Immature natural killer cell (primary cell): ENCODE measurements at regions not wholly inside any gene's neighbourhood (a gene's known extent, or its start where the extent isn't known, plus 50 kb on each side); places are given as distances from the start of the nearest gene placed in this dataset.

Experiments
- DNase-seq, 3 donors: peaks; one replicate each; pipeline ENCODE4 v3.0.0; 2022; ENCODE audit warnings: mixed read lengths in 1 of 3
- H3K27ac Mint-ChIP-seq, 6 donors: one replicate each; pipeline ENCODE4 v1.8.0; 2020; ENCODE audit warnings: mixed read lengths in 6 of 6, mild to moderate bottlenecking in 5 of 6, inconsistent platforms in 4 of 6, moderate library complexity in 3 of 6
- H3K27me3 Mint-ChIP-seq, 3 donors: one replicate each; pipeline ENCODE4 v1.8.0; 2020 to 2021; ENCODE audit warnings: low read depth in 3 of 3, mild to moderate bottlenecking in 3 of 3, mixed read lengths in 3 of 3, moderate library complexity in 3 of 3, inconsistent platforms in 1 of 3
- H3K36me3 Mint-ChIP-seq, 3 donors: one replicate each; pipeline ENCODE4 v1.8.0; 2020; ENCODE audit warnings: mixed read lengths in 3 of 3, inconsistent platforms in 2 of 3, mild to moderate bottlenecking in 2 of 3
- H3K4me1 Mint-ChIP-seq, 2 donors: one replicate each; pipeline ENCODE4 v1.8.0; 2020; ENCODE audit warnings: inconsistent platforms in 2 of 2, mild to moderate bottlenecking in 2 of 2, mixed read lengths in 2 of 2, moderate library complexity in 1 of 2
- H3K4me3 Mint-ChIP-seq, 5 donors: one replicate each; pipeline ENCODE4 v1.8.0; 2020; ENCODE audit warnings: mild to moderate bottlenecking in 5 of 5, mixed read lengths in 5 of 5, inconsistent platforms in 3 of 5, moderate library complexity in 3 of 5
- H3K9me3 Mint-ChIP-seq, 6 donors: one replicate each; pipeline ENCODE4 v1.8.0; 2020; ENCODE audit warnings: mild to moderate bottlenecking in 6 of 6, mixed read lengths in 6 of 6, inconsistent platforms in 4 of 6, moderate library complexity in 3 of 6

DNA sequence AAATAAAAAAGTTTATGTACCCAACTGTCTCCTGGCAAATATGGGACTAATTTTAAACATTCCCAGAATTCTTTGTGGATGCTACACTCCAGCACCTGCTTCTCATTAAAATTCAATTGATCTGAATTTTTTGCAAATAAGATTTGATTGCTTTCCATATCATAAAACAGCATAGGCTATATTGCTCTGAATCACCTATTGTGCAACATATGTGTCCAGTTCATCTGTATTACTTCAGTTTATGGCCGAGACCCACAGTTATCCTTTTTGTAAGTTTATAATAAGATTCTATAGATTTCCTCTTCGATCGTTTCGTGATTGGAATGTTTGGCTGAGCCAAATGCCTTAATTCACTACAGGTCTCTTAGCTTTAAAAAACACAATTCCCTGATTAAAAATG is 351.1 kb downstream of the TFEC start:
- Mint-ChIP-seq H3K4me3 (no peak overlapping the region), H3K27me3 (no peaks in the 10 kb centered on the region), H3K4me1 (no peaks in the 10 kb centered on the region), H3K27ac (no peak overlapping the region), H3K9me3 (no peaks in the 10 kb centered on the region), H3K36me3 (no peaks in the 10 kb centered on the region)
- no peak for DNase-seq

GRCh38 chr7:115678086-115678982 is 352.2 kb downstream of the TFEC start:
- Mint-ChIP-seq H3K27ac (no peak overlapping the region), H3K9me3 (no peaks in the 10 kb centered on the region), H3K4me3 (no peak overlapping the region), H3K27me3 (no peaks in the 10 kb centered on the region), H3K4me1 (no peaks in the 10 kb centered on the region), H3K36me3 (no peaks in the 10 kb centered on the region)
- DNase-seq, result no peak

GRCh38 chr7:115676707-115677106 is 353.9 kb downstream of the TFEC start:
- H3K4me1 Mint-ChIP-seq, result no peaks in the 10 kb centered on the region

GRCh38 chr7:115676080-115676479 is 354.5 kb downstream of the TFEC start:
- H3K27me3 Mint-ChIP-seq, result no peaks in the 10 kb centered on the region
- no peak overlapping the region for H3K4me3 Mint-ChIP-seq
- no peaks in the 10 kb centered on the region for H3K4me1 Mint-ChIP-seq
- H3K36me3 Mint-ChIP-seq, result no peaks in the 10 kb centered on the region
- no peaks in the 10 kb centered on the region for H3K9me3 Mint-ChIP-seq
- DNase-seq, result no peak
- no peak overlapping the region for H3K27ac Mint-ChIP-seq

More at GRCh38 chr7:115676707-115677106, 353.9 kb downstream of the TFEC start:
- Mint-ChIP-seq H3K27ac (no peak overlapping the region), H3K27me3 (no peaks in the 10 kb centered on the region), H3K4me3 (no peak overlapping the region), H3K36me3 (no peaks in the 10 kb centered on the region), H3K9me3 (no peaks in the 10 kb centered on the region)
- no peak for DNase-seq

DNA sequence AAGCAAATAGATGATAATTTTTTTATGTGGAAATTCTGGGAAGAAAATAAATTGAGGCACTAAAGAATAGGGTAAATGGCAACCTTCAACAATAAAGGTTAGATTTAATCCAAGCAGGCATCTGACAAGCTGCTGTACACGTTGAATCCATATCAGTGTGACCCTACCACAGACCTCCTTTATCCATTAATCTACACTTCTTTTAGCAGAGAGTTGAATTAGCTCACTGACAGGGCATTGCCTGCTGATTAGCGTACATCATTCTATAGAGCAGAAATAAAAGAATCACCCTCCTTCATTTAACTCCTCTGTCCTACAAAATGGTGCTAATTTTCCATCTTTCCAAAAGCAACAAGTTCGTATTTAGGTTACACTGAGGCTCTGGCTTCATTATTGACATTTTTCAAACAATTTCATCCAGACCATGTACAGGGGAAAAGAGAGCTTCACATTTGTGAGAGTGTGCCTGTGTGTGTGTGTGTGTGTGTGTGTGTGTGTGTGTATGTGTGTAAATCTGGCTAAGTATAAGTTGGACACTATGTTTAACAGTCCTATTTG is 356.0 kb downstream of the TFEC start:
- no peak for DNase-seq
- Mint-ChIP-seq H3K27me3 (no peaks in the 10 kb centered on the region), H3K27ac (no peak overlapping the region), H3K4me1 (no peaks in the 10 kb centered on the region), H3K9me3 (no peaks in the 10 kb centered on the region), H3K36me3 (no peaks in the 10 kb centered on the region), H3K4me3 (no peak overlapping the region)

DNA sequence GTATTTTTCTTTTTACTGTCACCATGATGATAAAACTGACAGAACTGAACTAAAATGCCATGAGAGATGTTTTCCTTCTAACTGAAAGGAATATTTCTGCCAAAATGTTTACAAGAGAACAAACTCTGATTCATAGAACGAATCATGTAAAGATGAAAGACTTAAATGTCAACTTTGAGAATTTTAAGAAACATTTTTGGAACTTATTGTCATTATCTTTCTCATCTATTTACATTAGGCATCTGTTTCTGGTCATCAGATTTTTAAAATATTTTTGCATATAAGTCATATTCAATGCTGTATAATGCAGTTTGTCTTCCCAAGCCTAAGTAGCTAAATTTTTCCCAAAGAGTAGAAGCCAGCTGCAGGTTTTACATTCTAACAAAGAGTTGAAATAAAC is 358.5 kb downstream of the TFEC start:
- Mint-ChIP-seq H3K36me3 (no peaks in the 10 kb centered on the region), H3K4me1 (no peaks in the 10 kb centered on the region), H3K27me3 (peaks cover 0 to 2% (median 0%) of the 10 kb centered on the region in 3 donors), H3K9me3 (no peaks in the 10 kb centered on the region), H3K4me3 (no peak overlapping the region), H3K27ac (no peak overlapping the region)
- no peak for DNase-seq

GRCh38 chr7:115662676-115663075 is 367.9 kb downstream of the TFEC start:
- Mint-ChIP-seq H3K27ac (no peak overlapping the region), H3K4me3 (no peak overlapping the region), H3K9me3 (no peaks in the 10 kb centered on the region), H3K4me1 (no peaks in the 10 kb centered on the region), H3K27me3 (no peaks in the 10 kb centered on the region), H3K36me3 (no peaks in the 10 kb centered on the region)
- no peak for DNase-seq

GRCh38 chr7:115662120-115662519 is 368.4 kb downstream of the TFEC start:
- H3K27me3 Mint-ChIP-seq, result no peaks in the 10 kb centered on the region
- no peaks in the 10 kb centered on the region for H3K36me3 Mint-ChIP-seq
- no peak overlapping the region for H3K27ac Mint-ChIP-seq
- H3K4me3 Mint-ChIP-seq, result no peak overlapping the region
- no peaks in the 10 kb centered on the region for H3K4me1 Mint-ChIP-seq
- H3K9me3 Mint-ChIP-seq, result no peaks in the 10 kb centered on the region
- no peak for DNase-seq

- Mint-ChIP-seq H3K36me3 (no peaks in the 10 kb centered on the region), H3K9me3 (peaks cover 0 to 1% (median 0%) of the 10 kb centered on the region in 6 donors), H3K4me1 (no peaks in the 10 kb centered on the region), H3K27me3 (no peaks in the 10 kb centered on the region), H3K4me3 (no peak overlapping the region), H3K27ac (no peak overlapping the region)
- no peak for DNase-seq
Measured at GRCh38 chr7:115658223-115658622, 372.3 kb downstream of the TFEC start.

DNA sequence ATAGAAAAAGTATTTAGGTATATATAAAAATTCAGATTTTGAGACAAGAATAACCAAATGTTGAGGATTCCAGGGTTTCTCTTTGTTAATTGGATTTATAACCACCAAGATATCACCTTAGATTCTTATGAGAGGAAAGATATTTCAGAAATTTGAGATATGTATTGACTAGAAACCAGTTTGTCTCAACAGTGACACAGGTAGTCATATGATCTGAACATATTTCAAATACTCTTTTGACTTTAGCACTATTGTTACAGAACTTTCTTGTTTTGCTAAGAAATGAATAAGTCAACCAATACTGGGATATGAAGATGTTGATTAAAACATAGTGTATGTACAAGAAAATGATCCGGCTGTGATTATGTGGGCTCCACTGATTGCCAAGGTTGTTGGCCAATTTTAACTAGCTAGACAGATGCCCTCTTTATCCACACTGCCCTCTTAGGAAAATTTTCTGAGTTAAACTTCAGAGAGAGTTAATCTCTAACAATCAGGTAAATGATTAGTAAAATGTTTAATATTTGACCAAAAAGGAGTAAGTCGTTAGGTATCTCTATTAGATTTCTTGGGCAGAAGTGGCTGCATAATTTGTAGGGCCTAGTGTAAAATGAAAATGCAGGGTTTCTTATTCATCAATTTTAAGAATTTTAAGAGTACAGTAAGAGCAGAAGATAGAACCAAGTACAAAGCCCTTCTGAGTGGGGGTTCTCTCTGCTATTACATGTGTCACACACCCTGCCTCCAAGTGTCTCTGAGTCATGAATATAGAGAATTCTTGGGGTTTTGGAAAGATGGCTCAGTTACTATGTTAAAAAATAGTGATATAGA is 376.0 kb downstream of the TFEC start:
- Mint-ChIP-seq H3K27ac (no peak overlapping the region), H3K9me3 (peaks cover 0 to 4% (median under 1%) of the 10 kb centered on the region in 6 donors), H3K36me3 (no peaks in the 10 kb centered on the region), H3K27me3 (no peaks in the 10 kb centered on the region), H3K4me1 (no peaks in the 10 kb centered on the region), H3K4me3 (no peak overlapping the region)
- DNase-seq, result no peak

DNA sequence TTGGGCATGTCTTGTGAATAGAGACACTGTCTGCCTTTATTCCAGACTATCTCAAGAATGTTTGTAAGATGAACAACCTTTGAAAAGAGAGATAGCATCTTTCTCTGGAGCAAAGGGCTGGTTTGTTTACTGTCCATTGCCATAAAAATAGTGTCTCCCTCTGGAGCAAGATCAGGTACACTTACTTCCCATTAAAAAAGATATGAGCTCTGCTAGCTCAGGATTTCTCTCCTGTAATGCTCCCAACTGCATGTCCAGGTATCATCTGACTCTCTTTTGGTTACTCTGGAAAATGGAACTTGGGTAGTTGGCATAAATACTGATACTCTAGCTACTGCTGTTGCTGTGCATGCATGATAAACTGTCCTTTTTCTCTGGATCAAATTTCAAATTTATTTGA is 381.1 kb downstream of the TFEC start:
- H3K4me1 Mint-ChIP-seq, result no peaks in the 10 kb centered on the region

DNA sequence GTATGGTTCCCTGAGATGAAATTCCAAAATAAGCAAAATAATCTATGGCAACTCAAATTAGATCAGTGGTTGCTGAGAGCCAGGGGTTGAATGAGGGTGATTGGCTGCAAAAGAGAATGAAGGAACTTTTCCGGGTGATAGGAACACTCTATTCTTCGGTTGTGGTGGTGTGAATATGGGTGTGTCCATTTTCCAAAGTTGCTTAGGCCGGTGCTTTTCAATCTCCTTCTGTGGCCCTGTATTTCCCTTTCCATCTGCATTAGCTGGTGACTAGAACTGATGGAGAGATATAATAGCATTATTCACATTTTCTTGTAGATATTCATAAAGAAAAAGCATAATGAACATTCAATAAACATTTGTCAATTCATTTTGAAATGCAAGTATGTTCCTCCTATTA is 382.9 kb downstream of the TFEC start:
- Mint-ChIP-seq H3K27ac (no peak overlapping the region), H3K9me3 (peaks cover 0 to 5% (median 2%) of the 10 kb centered on the region in 6 donors), H3K4me1 (no peaks in the 10 kb centered on the region), H3K27me3 (peaks cover 0 to 3% (median 0%) of the 10 kb centered on the region in 3 donors), H3K36me3 (no peaks in the 10 kb centered on the region), H3K4me3 (no peak overlapping the region)
- no peak for DNase-seq

More for the DNA sequence above, 381.1 kb downstream of the TFEC start:
- peaks cover 0 to 5% (median 2%) of the 10 kb centered on the region in 6 donors for H3K9me3 Mint-ChIP-seq
- H3K4me3 Mint-ChIP-seq, result no peak overlapping the region
- no peaks in the 10 kb centered on the region for H3K36me3 Mint-ChIP-seq
- peaks cover 0 to 3% (median 0%) of the 10 kb centered on the region in 3 donors for H3K27me3 Mint-ChIP-seq
- no peak for DNase-seq
- H3K27ac Mint-ChIP-seq, result no peak overlapping the region

- Mint-ChIP-seq H3K36me3 (no peaks in the 10 kb centered on the region), H3K27ac (no peak overlapping the region), H3K4me3 (no peak overlapping the region), H3K9me3 (peaks cover 4 to 12% (median 5%) of the 10 kb centered on the region in 6 donors), H3K27me3 (peaks cover 1 to 2% (median 2%) of the 10 kb centered on the region in 3 donors), H3K4me1 (no peaks in the 10 kb centered on the region)
- DNase-seq, result no peak
Measured at GRCh38 chr7:115642194-115642593, 388.4 kb downstream of the TFEC start.

- Mint-ChIP-seq H3K36me3 (no peaks in the 10 kb centered on the region), H3K4me3 (no peak overlapping the region), H3K9me3 (peaks cover 2 to 12% (median 4%) of the 10 kb centered on the region in 6 donors), H3K27ac (no peak overlapping the region), H3K4me1 (no peaks in the 10 kb centered on the region), H3K27me3 (peaks cover 0 to 5% (median 2%) of the 10 kb centered on the region in 3 donors)
- no peak for DNase-seq
Measured at GRCh38 chr7:115638853-115639252, 391.7 kb downstream of the TFEC start.
